GM18909 (cell line): ENCODE measurements at regions not wholly inside any gene's neighbourhood (a gene's known extent, or its start where the extent isn't known, plus 50 kb on each side); places are given as distances from the start of the nearest gene placed in this dataset.
A peak's percentile ranks its signal among the peaks of the same experiment; 100 is the strongest.

Experiments
- ATAC-seq: cut with Tn5 transposase; IDR thresholded peaks from one replicate; pipeline ENCODE4 v1.9.1; 2021; ENCODE audit warnings: mild to moderate bottlenecking; ENCODE audit not compliant: unreplicated experiment, poor library complexity

DNA sequence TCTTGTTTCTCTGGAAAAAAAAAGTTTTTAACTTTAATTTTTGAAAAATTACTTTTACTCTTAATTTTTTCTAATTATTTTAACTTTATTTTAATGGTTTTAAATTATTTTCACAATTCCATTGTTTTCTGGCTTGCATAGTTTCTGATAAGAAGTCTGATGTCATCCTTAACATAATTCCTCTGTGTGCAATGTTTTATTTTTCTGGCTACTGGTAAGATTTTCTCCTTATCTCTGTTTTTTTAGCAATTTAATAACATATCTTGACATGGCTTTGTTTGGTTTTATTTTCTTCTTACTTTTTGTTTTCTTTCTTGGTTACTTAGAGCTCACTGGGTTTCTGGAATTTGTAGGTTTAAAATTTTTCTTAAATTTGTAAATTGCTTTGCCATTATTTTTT is 114.8 kb downstream of the TBXT start:
- ATAC-seq = no peak

DNA sequence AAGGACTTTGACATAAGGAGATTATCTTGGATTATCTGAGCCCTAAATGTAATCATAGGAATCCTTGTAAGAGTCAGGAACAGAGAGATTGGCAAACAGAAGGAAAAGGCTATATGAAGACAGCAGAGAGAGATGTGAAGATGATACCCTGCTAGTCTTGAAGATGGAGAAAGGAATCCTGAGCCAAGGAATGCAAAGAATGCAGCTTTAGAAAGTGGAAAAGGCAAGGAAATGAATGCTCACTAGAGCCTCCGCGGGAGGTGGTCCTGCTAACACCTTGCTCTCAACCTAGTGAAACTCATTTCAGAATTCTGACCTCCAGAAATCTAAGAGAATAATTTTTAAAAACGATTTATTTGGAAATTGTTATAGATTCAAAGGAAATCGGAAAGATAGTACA is 117.1 kb downstream of the TBXT start:
- no peak for ATAC-seq

- ATAC-seq = no peak
Measured at GRCh38 chr6:166046982-166047381, 120.7 kb downstream of the TBXT start.

DNA sequence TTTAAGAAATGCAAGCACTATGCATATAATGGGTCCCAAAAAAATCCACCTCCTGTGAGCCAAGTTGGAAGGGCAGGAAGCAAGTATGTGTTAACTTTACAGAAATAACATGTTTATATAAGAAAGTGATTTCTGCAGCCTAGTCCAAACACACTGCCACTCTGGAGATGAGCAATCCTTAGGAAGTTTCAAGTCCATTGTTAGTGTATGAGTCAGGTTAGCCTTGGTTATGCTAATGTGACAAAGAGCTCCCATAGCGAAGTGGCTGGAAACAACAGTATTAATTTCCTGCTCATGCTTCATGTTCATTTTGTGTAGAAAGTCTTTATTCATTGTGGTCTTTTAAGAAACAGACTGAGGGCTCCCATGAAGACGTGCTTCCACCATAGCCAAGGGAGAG is 121.4 kb downstream of the TBXT start:
- ATAC-seq = no peak

DNA sequence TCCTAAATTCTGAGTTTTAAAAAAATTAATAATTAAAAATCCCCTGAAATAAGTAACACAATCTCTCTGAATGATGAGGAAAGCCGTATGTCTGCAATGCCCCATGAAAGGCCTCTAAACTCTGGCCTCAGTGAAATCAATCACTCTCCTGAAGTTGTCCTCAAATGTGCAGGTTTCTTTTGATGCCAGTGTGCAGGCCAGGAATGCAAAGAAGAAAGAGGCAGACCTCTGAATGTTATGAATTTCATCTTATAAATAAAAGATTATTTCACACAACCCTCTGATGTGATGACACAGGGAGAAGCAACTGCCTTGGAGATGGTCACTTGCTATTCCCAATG is 121.8 kb downstream of the TBXT start:
- no peak for ATAC-seq

DNA sequence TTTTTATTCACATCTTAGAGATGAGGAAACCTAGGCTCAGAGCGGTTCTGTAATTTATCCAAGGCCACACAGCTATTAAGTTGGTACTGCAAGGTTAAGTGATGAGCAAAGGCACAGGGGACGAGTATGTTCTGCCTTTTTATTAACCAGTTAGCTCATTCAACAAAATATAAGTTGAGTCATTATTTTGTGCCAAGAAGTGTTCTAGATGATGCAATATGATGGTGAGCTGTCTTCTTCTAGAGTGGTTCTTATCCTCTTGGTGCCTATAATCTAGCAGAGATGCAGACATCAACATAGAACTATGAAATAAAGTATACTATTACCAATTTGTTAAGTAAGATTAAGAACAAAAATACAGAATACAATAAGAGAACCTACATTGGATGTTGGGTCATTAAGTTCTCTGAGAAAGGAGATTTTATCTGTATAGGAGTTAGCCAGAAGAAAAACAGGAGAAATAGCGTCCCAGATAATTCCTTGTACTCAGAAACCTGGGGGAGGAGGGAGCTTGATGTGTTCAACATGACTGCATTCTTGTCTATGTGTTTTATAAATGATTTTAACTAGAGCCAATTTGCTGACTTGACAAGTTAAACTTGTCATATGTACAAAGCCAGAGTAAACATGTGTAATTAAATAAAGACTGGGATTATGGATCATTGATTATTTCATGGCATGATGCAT is 122.3 kb downstream of the TBXT start:
- no peak for ATAC-seq

DNA sequence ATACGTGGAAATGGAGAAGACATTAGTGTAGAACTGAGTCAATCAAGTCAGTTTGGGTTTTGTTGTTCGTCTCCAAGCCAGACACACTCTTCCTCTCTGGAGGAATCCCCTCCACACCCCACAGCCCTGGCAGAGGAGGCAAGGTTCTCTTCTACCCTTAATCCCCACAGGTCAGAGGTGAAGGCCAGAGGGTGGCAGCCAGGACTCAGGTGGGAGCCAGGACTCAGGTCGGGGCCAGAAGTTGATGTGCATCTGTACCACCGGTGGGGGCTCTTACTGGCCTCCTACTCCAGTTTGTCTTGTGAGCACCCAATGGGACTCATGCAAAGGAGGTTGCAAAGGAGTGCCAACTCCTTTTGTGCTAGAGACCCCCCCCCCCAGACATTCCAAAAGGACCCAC is 126.4 kb downstream of the TBXT start:
- no peak for ATAC-seq

DNA sequence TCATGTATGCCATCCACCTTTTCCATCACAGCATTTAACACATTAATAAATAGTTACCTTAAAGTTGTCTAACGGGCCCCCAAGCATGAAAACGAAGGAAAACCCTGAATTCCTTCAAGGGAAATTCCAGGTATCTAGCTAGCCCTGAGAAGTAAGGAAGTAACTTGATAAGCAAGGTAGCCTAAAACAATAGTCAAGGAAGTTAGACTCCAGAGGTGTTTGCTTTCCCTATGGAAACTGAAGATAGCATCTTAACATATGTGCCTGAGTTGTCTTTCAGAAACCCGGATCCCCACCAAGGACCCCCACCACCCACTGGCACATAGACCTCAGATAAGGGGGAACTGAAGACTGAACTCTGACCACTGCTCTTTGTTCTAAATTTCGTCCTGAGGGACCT is 127.4 kb downstream of the TBXT start:
- ATAC-seq = no peak

GRCh38 chr6:166036316-166037095 is 131.1 kb downstream of the TBXT start:
- no peak for ATAC-seq

DNA sequence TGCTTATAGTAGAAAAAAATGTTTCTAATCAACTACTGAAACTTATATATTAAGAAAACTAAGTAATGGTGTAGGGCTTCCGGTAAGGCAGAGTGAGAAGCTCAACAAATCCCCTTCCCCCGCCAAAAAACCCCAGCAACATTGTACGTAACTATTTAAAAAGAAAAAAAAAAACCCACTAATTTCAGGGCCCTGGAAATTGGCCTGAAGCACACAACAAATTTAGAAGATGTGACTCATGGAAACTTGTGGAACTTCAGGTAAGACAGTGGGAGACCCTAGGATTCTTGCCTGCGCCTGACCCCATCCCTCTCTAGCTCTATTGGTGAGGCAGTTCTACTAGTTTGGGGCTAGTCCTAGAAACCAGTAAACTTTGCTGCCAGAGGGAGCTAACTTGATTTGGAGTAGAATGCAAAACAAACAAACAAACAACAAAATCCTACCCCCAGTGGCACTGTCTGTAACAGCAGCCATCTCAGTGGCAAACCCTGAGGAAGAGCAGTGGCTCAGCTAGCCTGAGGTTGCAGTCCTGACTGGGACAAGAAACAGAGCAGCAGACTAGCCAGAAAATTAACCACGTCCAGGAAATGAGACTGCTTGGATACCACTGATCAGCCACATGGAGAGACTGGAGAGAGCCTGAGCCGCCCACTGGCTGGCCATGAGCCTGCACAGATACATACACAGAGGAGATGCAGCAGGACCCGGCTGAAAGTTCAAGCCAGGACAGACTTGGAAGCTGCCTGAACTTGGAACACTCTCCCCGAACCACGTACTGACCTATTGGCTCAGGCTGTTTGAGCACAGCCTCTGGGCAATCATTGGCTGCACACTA is 135.1 kb downstream of the TBXT start:
- ATAC-seq = peak; percentile 49

- ATAC-seq = no peak
Measured at GRCh38 chr6:166031275-166031674, 136.4 kb downstream of the TBXT start.

DNA sequence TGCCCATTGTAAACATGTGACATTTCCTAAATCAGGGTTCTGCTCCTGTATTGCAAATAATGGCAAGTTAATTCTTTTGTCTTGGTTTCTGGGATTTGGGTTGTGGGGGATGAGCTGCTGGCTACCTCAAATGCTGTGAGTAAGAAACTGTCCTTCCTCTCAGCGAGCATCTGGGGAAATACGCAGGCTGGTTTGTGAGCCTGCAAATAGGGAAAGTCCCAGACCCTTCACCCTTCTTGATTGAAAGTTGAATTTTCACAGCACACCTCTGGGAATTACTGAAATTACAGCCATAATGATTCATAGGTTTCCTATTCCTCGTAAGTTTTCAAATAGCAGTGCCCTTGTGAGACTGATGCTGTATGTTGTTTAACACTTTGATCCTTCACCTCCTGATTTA is 138.1 kb downstream of the TBXT start:
- no peak for ATAC-seq

- no peak for ATAC-seq
Measured at GRCh38 chr6:166027761-166028160, 139.9 kb downstream of the TBXT start.

- no peak for ATAC-seq
Measured at GRCh38 chr6:166026586-166027126, 141.0 kb downstream of the TBXT start.

- no peak for ATAC-seq
Measured at GRCh38 chr6:166025149-166025898, 142.3 kb downstream of the TBXT start.

GRCh38 chr6:166024252-166024651 is 143.4 kb downstream of the TBXT start:
- ATAC-seq = no peak

DNA sequence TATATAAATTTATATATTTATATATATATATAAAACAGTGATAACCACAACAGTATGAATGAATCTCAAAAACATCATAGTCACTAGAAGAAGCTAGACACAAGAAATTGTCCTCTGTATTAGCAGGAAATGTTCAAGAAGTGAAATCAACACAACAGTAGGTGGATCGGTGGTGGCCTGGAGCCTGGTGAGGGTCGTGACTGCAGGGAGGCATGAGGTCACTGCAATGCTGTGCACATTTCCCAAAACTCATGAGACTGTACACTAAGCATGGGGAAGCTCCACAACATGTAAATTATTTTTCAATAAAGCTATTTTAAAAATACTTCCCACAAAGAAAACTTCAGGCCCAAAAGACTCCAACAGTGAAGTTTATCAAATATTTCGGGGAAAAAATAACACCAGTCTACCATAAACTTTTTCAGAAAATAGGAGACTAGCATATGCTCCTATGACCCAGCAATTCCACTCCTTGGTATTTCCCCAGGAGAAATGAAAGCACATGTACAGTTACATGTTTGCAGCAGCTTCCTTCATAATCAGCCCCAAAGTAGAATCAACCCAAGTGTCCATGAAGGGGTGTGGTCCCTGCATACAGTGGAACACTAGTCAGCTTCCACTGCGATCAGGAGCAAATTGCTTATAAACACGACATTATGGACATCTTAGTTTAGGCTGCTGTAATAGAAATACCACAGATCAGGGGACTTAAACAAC is 144.2 kb downstream of the TBXT start:
- no peak for ATAC-seq

- ATAC-seq = no peak
Measured at GRCh38 chr6:166021429-166021828, 146.2 kb downstream of the TBXT start.

- no peak for ATAC-seq
Measured at GRCh38 chr6:166019214-166019613, 148.4 kb downstream of the TBXT start.
